ENCODE measurements at regions not wholly inside any gene's neighbourhood (a gene's known extent, or its start where the extent isn't known, plus 50 kb on each side); places are given as distances from the start of the nearest gene placed in this dataset.

- FAIRE-seq, result no peak
- no TSS peak for BruUV-seq (replicated peaks)
- in situ Hi-C loops (cut with MboI), result no loop called here
- Histone ChIP-seq H4K20me1 (replicated peaks; ENCODE audit: control insufficient read depth, insufficient read depth, low read length) (no peaks in the 10 kb centered on the region), H3K4me1 (replicated peaks in 1 of 2; ENCODE audit: control insufficient read depth in 2 of 2, insufficient read depth in 2 of 2, low read length in 2 of 2) (no peaks in the 10 kb centered on the region), H3K9ac (ENCODE audit: insufficient read depth in 1 of 2, low read depth in 2 of 2, low read length in 2 of 2) (no peak overlapping the region), H2AFZ (ENCODE audit: low read depth, low read length) (no peak overlapping the region), H3K27ac (ENCODE audit: extremely low read depth, low read depth, low read length) (no peak overlapping the region), H3K9me3 (replicated peaks; ENCODE audit: control insufficient read depth, insufficient read depth, low read depth, low read length) (no peaks in the 10 kb centered on the region), H3K9me1 (ENCODE audit: control insufficient read depth, insufficient read depth, low read length) (no peaks in the 10 kb centered on the region), H3K79me2 (ENCODE audit: control insufficient read depth, insufficient read depth, low read length) (no peaks in the 10 kb centered on the region), H3K27me3 (ENCODE audit: control insufficient read depth in 2 of 2, insufficient read depth in 2 of 2, low read length in 2 of 2) (no peaks in the 10 kb centered on the region; a peak in 1 of 5 replicates), H3K4me3 (no peak overlapping the region), H3K4me2 (ENCODE audit: insufficient read depth, low read length) (no peak overlapping the region), H3K36me3 (ENCODE audit: control insufficient read depth, insufficient read depth, low read length) (no peaks in the 10 kb centered on the region)
- no peak for ATAC-seq
- intact Hi-C loops (cut with micrococcal nuclease), result no loop called here
- 0% methylated on average over 3 of the region's 3 CpGs for WGBS (ENCODE audit: insufficient coverage, low coverage, missing lambda C conversion rate)
- DNase-seq (ENCODE audit: extremely low read depth in 1 of 4, low spot score in 3 of 4), result no peak
- ChIA-PET CTCF (ENCODE audit: low intra/inter-chr PET ratio) (no interaction called here), POLR2A (interaction anchor here (0.7 kb wide), 1 partner anchor 49 kb away, joined by 3 read pairs; no protein-coding TSS in a partner anchor)
- TF ChIP-seq ZNF75A (CRISPR knock-in tag; IDR thresholded peaks at IDR 0.05), result no peak
- no peak for TF ChIP-seq MYNN (IDR thresholded peaks at IDR 0.05)
- TF ChIP-seq MYNN (CRISPR knock-in tag; IDR thresholded peaks at IDR 0.05), result no peak
- no peak for TF ChIP-seq ATF7 (IDR thresholded peaks at IDR 0.05)
- no peak for TF ChIP-seq ELF1 (tag; IDR thresholded peaks at IDR 0.05)
- TF ChIP-seq MLX (CRISPR knock-in tag; conservative IDR thresholded peaks at IDR 0.05), result no peak
- TF ChIP-seq ILF3 (IDR thresholded peaks at IDR 0.05; ENCODE audit: borderline replicate concordance), result no peak
- TF ChIP-seq SPI1 (IDR thresholded peaks at IDR 0.05; ENCODE audit: borderline replicate concordance, low read depth, low read length), result no peak
- TF ChIP-seq ZNF318 (IDR thresholded peaks at IDR 0.05; ENCODE audit: borderline replicate concordance in 1 of 2, low read depth in 1 of 2), result no peak
- no peak for TF ChIP-seq ZBTB49 (CRISPR knock-in tag; IDR thresholded peaks at IDR 0.05; ENCODE audit: borderline replicate concordance)
- TF ChIP-seq NFYB (IDR thresholded peaks at IDR 0.05; ENCODE audit: extremely low read depth, insufficient read length), result no peak
Observed at GRCh38 chr9:126211441-126212074, 115.1 kb upstream of the MVB12B start.

Data from K562 (cell line).